ENCODE measurements at regions not wholly inside any gene's neighbourhood (a gene's known extent, or its start where the extent isn't known, plus 50 kb on each side); places are given as distances from the start of the nearest gene placed in this dataset.

DNA sequence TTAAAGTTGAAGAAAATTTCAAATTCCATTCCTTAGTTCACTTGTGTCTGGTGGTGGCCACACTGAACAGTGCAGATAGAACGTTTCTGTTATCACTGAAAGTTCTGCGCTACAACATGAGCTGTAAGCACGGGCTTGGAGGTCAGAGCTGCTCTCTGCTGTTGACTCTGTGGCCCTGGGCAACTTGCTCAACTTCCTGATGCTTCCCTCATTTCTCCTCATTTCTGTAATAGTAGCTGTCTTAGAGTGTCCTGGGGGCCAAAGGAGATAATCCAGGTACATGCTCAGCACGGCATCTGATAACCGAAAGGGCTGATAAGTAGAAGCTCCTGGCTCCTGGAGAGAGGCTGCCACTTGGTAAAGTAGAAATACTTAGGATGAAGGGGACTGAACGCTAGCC lies 92.3 kb upstream of the DUSP5 start:
- H3K4me3 ChIP-seq = no peak overlapping the region
- no peaks in the 10 kb centered on the region for H3K36me3 Mint-ChIP-seq
- H3K79me2 ChIP-seq (ENCODE audit: low read depth) = no peaks in the 10 kb centered on the region
- H3K36me3 ChIP-seq = no peaks in the 10 kb centered on the region
- H3K27ac ChIP-seq = no peak overlapping the region
- no peak for DNase-seq (ENCODE audit: low spot score)
- no peak for TF ChIP-seq EZH2phosphoT487 (IDR thresholded peaks at IDR 0.05)
- no peak overlapping the region for H3K4me3 Mint-ChIP-seq
- no peaks in the 10 kb centered on the region for H4K20me1 ChIP-seq (ENCODE audit: low read depth)
- H3K4me2 ChIP-seq = no peak overlapping the region
- no peaks in the 10 kb centered on the region for H3K9me3 Mint-ChIP-seq
- no peaks in the 10 kb centered on the region for H3K9me3 ChIP-seq (ENCODE audit: low read depth)
- H2AFZ ChIP-seq (replicated peaks) = no peak overlapping the region
- peaks cover 8% of the 10 kb centered on the region for H3K4me1 Mint-ChIP-seq
- H3K27me3 ChIP-seq = no peaks in the 10 kb centered on the region
- no peak overlapping the region for H3K27ac Mint-ChIP-seq
- H3F3A ChIP-seq (ENCODE audit: low read depth) = no peaks in the 10 kb centered on the region
- H3K27me3 Mint-ChIP-seq (ENCODE audit: insufficient read depth, low read depth) = peaks cover 15% of the 10 kb centered on the region
- H3K4me1 ChIP-seq = no peaks in the 10 kb centered on the region
- H3K9ac ChIP-seq = no peak overlapping the region

DNA sequence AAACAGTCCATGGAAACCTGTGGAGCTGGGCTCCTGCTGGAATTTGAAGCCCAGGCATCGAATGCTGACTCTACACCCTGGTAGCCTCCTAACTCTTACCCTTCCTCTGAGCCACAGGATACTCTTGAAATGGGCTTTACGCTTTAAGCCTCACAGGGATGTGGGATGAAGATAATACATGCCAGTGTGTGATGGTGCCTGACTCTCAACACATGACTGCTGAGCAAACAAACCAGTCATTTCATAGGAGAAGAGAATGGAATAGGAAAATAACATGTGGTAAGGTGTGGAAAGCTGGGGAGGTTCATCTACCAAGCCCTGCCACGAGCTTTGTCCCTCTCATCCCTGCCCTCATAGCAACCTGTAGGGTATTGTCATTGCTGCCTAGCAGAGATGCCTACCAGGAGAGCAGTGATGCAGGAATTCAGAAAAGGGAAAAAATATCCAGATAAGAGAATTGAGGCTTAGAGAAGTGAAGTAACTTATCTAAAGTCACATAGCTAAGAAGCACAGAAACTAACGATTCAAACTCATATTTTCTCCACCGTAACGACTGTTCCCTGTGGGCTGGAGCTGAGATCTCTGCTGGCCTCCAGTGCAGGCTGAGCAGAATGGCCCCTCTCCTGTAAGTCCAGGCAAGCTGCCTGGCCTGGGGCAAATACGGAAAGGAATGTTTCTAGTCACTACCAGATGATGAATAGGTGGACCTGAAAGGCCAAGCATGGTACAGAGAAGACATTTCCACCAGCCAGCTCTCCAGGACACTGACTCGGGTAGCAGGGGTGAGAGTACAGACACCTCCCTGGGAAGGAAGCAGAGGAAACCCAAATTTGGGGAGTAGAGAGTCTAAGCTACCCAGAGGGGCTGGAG lies 90.2 kb upstream of the DUSP5 start:
- Histone ChIP-seq H3K4me3 (no peak overlapping the region), H3K27me3 (no peaks in the 10 kb centered on the region), H3F3A (ENCODE audit: low read depth) (no peaks in the 10 kb centered on the region), H4K20me1 (ENCODE audit: low read depth) (no peaks in the 10 kb centered on the region), H3K79me2 (ENCODE audit: low read depth) (no peaks in the 10 kb centered on the region), H3K9me3 (ENCODE audit: low read depth) (no peaks in the 10 kb centered on the region), H3K4me2 (no peak overlapping the region), H3K27ac (no peak overlapping the region), H3K9ac (no peak overlapping the region), H2AFZ (replicated peaks) (no peak overlapping the region), H3K36me3 (no peaks in the 10 kb centered on the region), H3K4me1 (no peaks in the 10 kb centered on the region)
- H3K4me1 Mint-ChIP-seq = peaks cover 16% of the 10 kb centered on the region
- TF ChIP-seq EZH2 (IDR thresholded peaks at IDR 0.05) (no peak), EZH2phosphoT487 (IDR thresholded peaks at IDR 0.05) (no peak)
- TF ChIP-seq, protein P1, sequence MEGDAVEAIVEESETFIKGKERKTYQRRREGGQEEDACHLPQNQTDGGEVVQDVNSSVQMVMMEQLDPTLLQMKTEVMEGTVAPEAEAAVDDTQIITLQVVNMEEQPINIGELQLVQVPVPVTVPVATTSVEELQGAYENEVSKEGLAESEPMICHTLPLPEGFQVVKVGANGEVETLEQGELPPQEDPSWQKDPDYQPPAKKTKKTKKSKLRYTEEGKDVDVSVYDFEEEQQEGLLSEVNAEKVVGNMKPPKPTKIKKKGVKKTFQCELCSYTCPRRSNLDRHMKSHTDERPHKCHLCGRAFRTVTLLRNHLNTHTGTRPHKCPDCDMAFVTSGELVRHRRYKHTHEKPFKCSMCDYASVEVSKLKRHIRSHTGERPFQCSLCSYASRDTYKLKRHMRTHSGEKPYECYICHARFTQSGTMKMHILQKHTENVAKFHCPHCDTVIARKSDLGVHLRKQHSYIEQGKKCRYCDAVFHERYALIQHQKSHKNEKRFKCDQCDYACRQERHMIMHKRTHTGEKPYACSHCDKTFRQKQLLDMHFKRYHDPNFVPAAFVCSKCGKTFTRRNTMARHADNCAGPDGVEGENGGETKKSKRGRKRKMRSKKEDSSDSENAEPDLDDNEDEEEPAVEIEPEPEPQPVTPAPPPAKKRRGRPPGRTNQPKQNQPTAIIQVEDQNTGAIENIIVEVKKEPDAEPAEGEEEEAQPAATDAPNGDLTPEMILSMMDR (IDR thresholded peaks at IDR 0.05) = no peak
- peaks cover 14% of the 10 kb centered on the region for H3K27me3 Mint-ChIP-seq (ENCODE audit: insufficient read depth, low read depth)
- no peaks in the 10 kb centered on the region for H3K36me3 Mint-ChIP-seq
- no peak overlapping the region for H3K4me3 Mint-ChIP-seq
- DNase-seq (ENCODE audit: low spot score) = no peak
- H3K9me3 Mint-ChIP-seq = no peaks in the 10 kb centered on the region
- no peak overlapping the region for H3K27ac Mint-ChIP-seq

- no peak overlapping the region for H3K27ac Mint-ChIP-seq
- no peaks in the 10 kb centered on the region for H3K9me3 Mint-ChIP-seq
- no peak overlapping the region for H3K4me3 Mint-ChIP-seq
- Histone ChIP-seq H4K20me1 (ENCODE audit: low read depth) (no peaks in the 10 kb centered on the region), H3K9me3 (ENCODE audit: low read depth) (no peaks in the 10 kb centered on the region), H3K4me3 (no peak overlapping the region), H3K4me1 (no peaks in the 10 kb centered on the region), H2AFZ (replicated peaks) (no peak overlapping the region), H3K27me3 (no peaks in the 10 kb centered on the region), H3K4me2 (no peak overlapping the region), H3F3A (ENCODE audit: low read depth) (no peaks in the 10 kb centered on the region), H3K36me3 (no peaks in the 10 kb centered on the region), H3K27ac (no peak overlapping the region), H3K79me2 (ENCODE audit: low read depth) (no peaks in the 10 kb centered on the region), H3K9ac (no peak overlapping the region)
- peaks cover 11% of the 10 kb centered on the region for H3K27me3 Mint-ChIP-seq (ENCODE audit: insufficient read depth, low read depth)
- no peak for DNase-seq (ENCODE audit: low spot score)
- no peaks in the 10 kb centered on the region for H3K36me3 Mint-ChIP-seq
- peaks cover 21% of the 10 kb centered on the region for H3K4me1 Mint-ChIP-seq
- TF ChIP-seq, protein P1 (IDR thresholded peaks at IDR 0.05) = no peak
- no peak for TF ChIP-seq EZH2 (IDR thresholded peaks at IDR 0.05)
Measured at GRCh38 chr10:110408203-110408871, 89.4 kb upstream of the DUSP5 start.

DNA sequence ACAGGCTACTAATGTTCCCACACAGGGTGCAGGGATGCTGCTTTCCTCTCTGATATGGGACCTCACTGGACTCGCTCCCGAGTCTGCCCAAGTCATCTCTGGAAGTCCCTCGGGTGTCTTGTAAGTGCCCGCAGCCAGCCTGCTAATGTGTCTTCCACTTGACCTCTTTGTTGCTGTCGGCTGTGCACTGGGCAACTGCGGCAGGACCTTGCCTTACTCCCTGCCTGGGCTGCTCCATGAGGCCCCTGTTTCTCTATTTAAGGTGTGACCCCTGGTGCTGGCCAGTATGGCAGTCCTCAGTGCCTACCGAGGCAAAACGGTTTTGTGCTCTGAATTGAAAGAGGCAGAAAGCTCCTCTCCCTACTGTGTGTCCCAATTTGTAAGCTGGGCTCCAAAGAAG lies 88.8 kb upstream of the DUSP5 start:
- Histone ChIP-seq H3K27me3 (no peaks in the 10 kb centered on the region), H4K20me1 (ENCODE audit: low read depth) (no peaks in the 10 kb centered on the region), H3K4me3 (no peak overlapping the region), H3K27ac (no peak overlapping the region), H3K4me2 (no peak overlapping the region), H2AFZ (replicated peaks) (no peak overlapping the region), H3K4me1 (no peaks in the 10 kb centered on the region), H3K79me2 (ENCODE audit: low read depth) (no peaks in the 10 kb centered on the region), H3K9me3 (ENCODE audit: low read depth) (no peaks in the 10 kb centered on the region), H3F3A (ENCODE audit: low read depth) (no peaks in the 10 kb centered on the region), H3K9ac (no peak overlapping the region), H3K36me3 (no peaks in the 10 kb centered on the region)
- Mint-ChIP-seq H3K4me3 (no peak overlapping the region), H3K4me1 (peaks cover 21% of the 10 kb centered on the region), H3K36me3 (no peaks in the 10 kb centered on the region), H3K27me3 (ENCODE audit: insufficient read depth, low read depth) (peaks cover 11% of the 10 kb centered on the region), H3K27ac (peak overlapping the region; percentile 17), H3K9me3 (no peaks in the 10 kb centered on the region)
- TF ChIP-seq, protein P1 (IDR thresholded peaks at IDR 0.05) = no peak
- TF ChIP-seq EZH2 (IDR thresholded peaks at IDR 0.05) (no peak), EZH2phosphoT487 (IDR thresholded peaks at IDR 0.05) (no peak)
- no peak for DNase-seq (ENCODE audit: low spot score)
